Activated naive CD8-positive, alpha-beta T cell (primary cell): ENCODE measurements at regions not wholly inside any gene's neighbourhood (a gene's known extent, or its start where the extent isn't known, plus 50 kb on each side); places are given as distances from the start of the nearest gene placed in this dataset.
"Not testable (repeated sequence)": the region's sequence is repeated elsewhere in the genome, so short reads cannot be mapped to it uniquely, and the experiment has no call there.

ENCODE experiments used
- H3K27ac Mint-ChIP-seq: one replicate; pipeline ENCODE4 v1.8.0; 2021; ENCODE audit warnings: mixed read lengths
- H3K27me3 Mint-ChIP-seq: one replicate; pipeline ENCODE4 v1.8.0; 2021; ENCODE audit warnings: mixed read lengths
- H3K36me3 Mint-ChIP-seq: one replicate; pipeline ENCODE4 v1.8.0; 2021; ENCODE audit warnings: mixed read lengths
- H3K4me1 Mint-ChIP-seq: one replicate; pipeline ENCODE4 v1.8.0; 2021; ENCODE audit warnings: low read depth, mixed read lengths
- H3K4me3 Mint-ChIP-seq: one replicate; pipeline ENCODE4 v1.8.0; 2021; ENCODE audit warnings: mild to moderate bottlenecking, mixed read lengths
- H3K9me3 Mint-ChIP-seq: one replicate; pipeline ENCODE4 v1.8.0; 2021; ENCODE audit warnings: low read depth, mixed read lengths

DNA sequence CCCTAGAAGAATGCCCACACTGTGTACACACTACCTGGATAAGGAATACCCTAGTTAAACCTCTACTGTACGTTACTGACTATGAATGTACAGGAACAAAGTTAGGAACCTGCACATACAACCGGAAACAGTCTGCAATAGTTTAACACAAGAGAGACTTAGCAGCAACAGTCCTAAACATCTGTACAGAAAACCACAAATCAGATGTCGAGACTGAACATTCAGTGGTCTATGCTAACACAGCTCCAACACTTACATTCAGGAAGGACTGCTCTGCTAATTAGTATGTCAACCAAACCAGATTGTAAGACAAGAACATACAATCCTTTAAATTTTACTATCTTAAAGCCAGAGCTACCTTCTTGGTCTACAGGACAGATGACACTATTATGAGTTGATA lies 104.9 kb downstream of the ZNF429 start:
- Mint-ChIP-seq H3K27ac (no peak overlapping the region), H3K27me3 (no peaks in the 10 kb centered on the region), H3K4me3 (no peak overlapping the region), H3K4me1 (peaks cover 2% of the 10 kb centered on the region), H3K9me3 (no peaks in the 10 kb centered on the region), H3K36me3 (no peaks in the 10 kb centered on the region)

- H3K9me3 Mint-ChIP-seq = no peaks in the 10 kb centered on the region
- H3K27ac Mint-ChIP-seq = no peak overlapping the region
- no peaks in the 10 kb centered on the region for H3K36me3 Mint-ChIP-seq
- H3K4me3 Mint-ChIP-seq = no peak overlapping the region
- peaks cover 19% of the 10 kb centered on the region for H3K4me1 Mint-ChIP-seq
- H3K27me3 Mint-ChIP-seq = no peaks in the 10 kb centered on the region
Measured at GRCh38 chr19:21608571-21608970, 103.2 kb downstream of the ZNF429 start.

DNA sequence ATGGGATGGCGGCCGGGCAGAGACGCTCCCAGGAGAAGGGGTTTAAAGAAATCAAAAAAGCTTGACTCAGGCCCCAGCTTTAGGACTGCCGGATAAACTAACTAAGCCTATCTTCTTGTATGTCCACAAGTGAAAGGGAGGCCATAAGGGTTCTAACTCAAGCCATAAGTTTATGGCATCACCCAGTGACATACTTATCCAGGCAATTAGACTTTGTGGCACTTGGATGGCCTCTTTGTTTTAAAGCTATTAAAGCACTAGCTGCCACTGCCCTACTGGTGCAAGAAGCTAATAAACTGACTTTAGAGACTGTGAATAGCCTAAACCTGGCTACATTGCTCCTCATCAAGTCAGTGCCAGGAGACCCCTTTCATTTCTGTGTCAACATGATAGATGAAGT lies 102.0 kb downstream of the ZNF429 start:
- H3K27ac Mint-ChIP-seq = no peak overlapping the region
- no peak overlapping the region for H3K4me3 Mint-ChIP-seq
- no peaks in the 10 kb centered on the region for H3K9me3 Mint-ChIP-seq
- H3K36me3 Mint-ChIP-seq = no peaks in the 10 kb centered on the region
- H3K4me1 Mint-ChIP-seq = peaks cover 28% of the 10 kb centered on the region
- H3K27me3 Mint-ChIP-seq = no peaks in the 10 kb centered on the region

- H3K9me3 Mint-ChIP-seq, H3K36me3 Mint-ChIP-seq, H3K27ac Mint-ChIP-seq, H3K4me3 Mint-ChIP-seq, H3K27me3 Mint-ChIP-seq: not testable (repeated sequence)
- peaks cover 28% of the 10 kb centered on the region for H3K4me1 Mint-ChIP-seq
Measured at GRCh38 chr19:21607011-21607410, 101.6 kb downstream of the ZNF429 start.

DNA sequence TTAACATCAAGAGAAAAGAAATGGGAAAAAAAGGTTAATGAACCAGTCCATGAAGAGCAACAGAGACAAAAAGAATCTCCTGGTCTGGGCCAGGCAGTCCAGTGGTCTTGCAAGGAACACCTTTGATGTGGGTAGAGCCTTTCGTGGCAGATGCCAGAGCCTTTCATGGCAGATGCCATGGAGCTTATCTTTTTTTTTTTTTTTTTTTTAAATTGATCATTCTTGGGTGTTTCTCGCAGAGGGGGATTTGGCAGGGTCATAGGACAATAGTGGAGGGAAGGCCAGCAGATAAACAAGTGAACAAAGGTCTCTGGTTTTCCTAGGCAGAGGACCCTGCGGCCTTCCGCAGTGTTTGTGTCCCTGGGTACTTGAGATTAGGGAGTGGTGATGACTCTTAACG lies 100.9 kb downstream of the ZNF429 start:
- H3K4me3 Mint-ChIP-seq, H3K27ac Mint-ChIP-seq, H3K27me3 Mint-ChIP-seq, H3K9me3 Mint-ChIP-seq, H3K36me3 Mint-ChIP-seq: not testable (repeated sequence)
- H3K4me1 Mint-ChIP-seq = peaks cover 28% of the 10 kb centered on the region

GRCh38 chr19:21604951-21605476 lies 99.6 kb downstream of the ZNF429 start:
- Mint-ChIP-seq H3K27me3 (no peaks in the 10 kb centered on the region), H3K4me3 (peak overlapping the region; percentile 92), H3K36me3 (no peaks in the 10 kb centered on the region), H3K4me1 (peaks cover 28% of the 10 kb centered on the region), H3K9me3 (no peaks in the 10 kb centered on the region), H3K27ac (peak overlapping the region; percentile 93)
